ENCODE measurements at regions not wholly inside any gene's neighbourhood (a gene's known extent, or its start where the extent isn't known, plus 50 kb on each side); places are given as distances from the start of the nearest gene placed in this dataset.

- TF ChIP-seq RARB (CRISPR knock-in tag; IDR thresholded peaks at IDR 0.05) (no peak), ZNF70 (CRISPR knock-in tag; IDR thresholded peaks at IDR 0.05) (no peak), PATZ1 (CRISPR knock-in tag; IDR thresholded peaks at IDR 0.05; ENCODE audit: borderline replicate concordance) (no peak)
These were observed 94.6 kb upstream of the DAAM1 start for GRCh38 chr14:59093902-59094301.
